H1 (cell line): ENCODE measurements at regions not wholly inside any gene's neighbourhood (a gene's known extent, or its start where the extent isn't known, plus 50 kb on each side); places are given as distances from the start of the nearest gene placed in this dataset.

Experiments
- CTCF ChIA-PET: fragments of 300-600 bp; sonication (Branson Sonifier 250); formaldehyde crosslinking; loops from one replicate; lab custom pipeline; 2021; ENCODE audit not compliant: partially characterized antibody; lab: Charles Lee
- POLR2A ChIA-PET: fragments of 300-600 bp; sonication (Branson Sonifier 250); formaldehyde crosslinking; loops from one replicate; lab custom pipeline; 2021; ENCODE audit warnings: inconsistent platforms; ENCODE audit not compliant: partially characterized antibody; lab: Charles Lee
- DNase-seq, 2 experiments: peaks; one replicate each; pipeline versions ENCODE4 v3.0.0 to v3.0.0-alpha.2; 2010 to 2022; ENCODE audit warnings: low spot score in 2 of 2, low read depth in 1 of 2, mixed read lengths in 1 of 2
- FAIRE-seq: peaks from 2 replicates; lab custom pipeline; 2011; peaks lifted over from hg19 to GRCh38; lab: Jason Lieb, UNC
- H2AFZ ChIP-seq: 2 replicates; pipeline ENCODE4 v1.8.1; 2012; ENCODE audit warnings: low read length, inconsistent platforms
- H2AK5ac ChIP-seq: 2 replicates; pipeline ENCODE4 v1.6.1; 2013; ENCODE audit warnings: low read depth, low read length
- H2BK120ac ChIP-seq: replicated peaks from 2 replicates; pipeline ENCODE3; 2013; ENCODE audit warnings: low read depth, low read length, inconsistent platforms
- H2BK12ac ChIP-seq: 2 replicates; pipeline ENCODE4 v1.6.1; 2013; ENCODE audit warnings: low read depth, low read length
- H2BK15ac ChIP-seq: 2 replicates; pipeline ENCODE4 v1.6.1; 2013; ENCODE audit warnings: low read length
- H2BK20ac ChIP-seq: 2 replicates; pipeline ENCODE4 v1.6.1; 2013; ENCODE audit warnings: low read length
- H2BK5ac ChIP-seq: 2 replicates; pipeline ENCODE4 v1.6.1; 2013; ENCODE audit warnings: low read depth, low read length
- H3K14ac ChIP-seq: 2 replicates; pipeline ENCODE4 v1.6.1; 2013; ENCODE audit warnings: inconsistent platforms; ENCODE audit not compliant: insufficient read length
- H3K18ac ChIP-seq: 2 replicates; pipeline ENCODE4 v1.6.1; 2013; ENCODE audit warnings: low read length; ENCODE audit errors: extremely low read depth
- H3K23ac ChIP-seq: 2 replicates; pipeline ENCODE4 v1.6.1; 2013; ENCODE audit warnings: inconsistent platforms; ENCODE audit not compliant: insufficient read length
- H3K23me2 ChIP-seq: 2 replicates; pipeline ENCODE4 v1.6.1; 2013; ENCODE audit warnings: low read depth, low read length
- H3K27ac ChIP-seq: 2 replicates; pipeline ENCODE4 v1.6.1; 2011; ENCODE audit warnings: low read depth, low read length, inconsistent platforms
- H3K27me3 ChIP-seq, 4 experiments: replicated peaks in 1 of 4; 1 replicate in 1 of 4; 2 replicates in 3 of 4; pipeline versions ENCODE4 v1.6.1 to v1.8.1; 2011 to 2013; ENCODE audit warnings: low read length in 3 of 4, mild to moderate bottlenecking in 3 of 4, inconsistent platforms in 2 of 4, mixed read lengths in 2 of 4, moderate library complexity in 1 of 4; ENCODE audit not compliant: control insufficient read depth in 3 of 4, insufficient read depth in 3 of 4; ENCODE audit errors: extremely low read depth in 1 of 4
- H3K36me3 ChIP-seq, 4 experiments: 2 replicates each; pipeline versions ENCODE4 v1.6.1 to v1.8.1; 2011 to 2013; ENCODE audit warnings: mild to moderate bottlenecking in 4 of 4, low read length in 3 of 4, moderate library complexity in 2 of 4, control low read depth in 1 of 4, inconsistent platforms in 1 of 4; ENCODE audit not compliant: insufficient read depth in 4 of 4, control insufficient read depth in 2 of 4
- H3K4ac ChIP-seq: replicated peaks from 2 replicates; pipeline ENCODE3; 2013; ENCODE audit warnings: low read length, low read depth, mixed read lengths, inconsistent platforms; ENCODE audit not compliant: insufficient read length
- H3K4me1 ChIP-seq, 4 experiments: replicated peaks in 1 of 4; 1 replicate in 1 of 4; 2 replicates in 3 of 4; pipeline versions ENCODE4 v1.6.1 to v1.8.1; 2011 to 2013; ENCODE audit warnings: low read length in 3 of 4, inconsistent platforms in 2 of 4, mixed read lengths in 1 of 4; ENCODE audit not compliant: insufficient read depth in 4 of 4, control insufficient read depth in 3 of 4
- H3K4me2 ChIP-seq, 2 experiments: 2 replicates each; pipeline versions ENCODE4 v1.6.1 to v1.8.1; 2011 to 2013; ENCODE audit warnings: low read depth in 2 of 2, low read length in 2 of 2, control low read depth in 1 of 2, inconsistent platforms in 1 of 2, mild to moderate bottlenecking in 1 of 2; ENCODE audit not compliant: insufficient read depth in 1 of 2
- H3K4me3 ChIP-seq, 4 experiments: fragments of 200-600, 300-600 bp in 1 of 4; sonication (generic), shearing (Covaris generic), sonication (Bioruptor Twin) in 1 of 4; 2 replicates each; pipeline versions ENCODE4 v1.5.1 to v1.8.1; 2011 to 2016; ENCODE audit warnings: low read length in 4 of 4, low read depth in 3 of 4, control low read depth in 2 of 4, inconsistent platforms in 2 of 4, mild to moderate bottlenecking in 2 of 4, mixed read lengths in 1 of 4, moderate library complexity in 1 of 4; ENCODE audit not compliant: insufficient read depth in 2 of 4; ENCODE audit errors: extremely low read depth in 1 of 4
- H3K56ac ChIP-seq: replicated peaks from 2 replicates; pipeline ENCODE3; 2013; ENCODE audit warnings: low read depth, mild to moderate bottlenecking, mixed read lengths, low read length, inconsistent platforms; ENCODE audit not compliant: insufficient read length
- H3K79me1 ChIP-seq: 2 replicates; pipeline ENCODE4 v1.6.1; 2013; ENCODE audit warnings: low read depth, low read length, control low read depth
- H3K79me2 ChIP-seq, 2 experiments: 2 replicates each; pipeline versions ENCODE4 v1.6.1 to v1.8.1; 2012 to 2013; ENCODE audit warnings: low read length in 2 of 2, mild to moderate bottlenecking in 2 of 2, inconsistent platforms in 1 of 2; ENCODE audit not compliant: insufficient read depth in 2 of 2, control insufficient read depth in 1 of 2
- H3K9ac ChIP-seq, 4 experiments: replicated peaks in 1 of 4; 1 replicate in 1 of 4; 2 replicates in 3 of 4; pipeline versions ENCODE4 v1.6.1 to v1.8.1; 2011 to 2013; ENCODE audit warnings: low read depth in 3 of 4, low read length in 3 of 4, control low read depth in 2 of 4, mild to moderate bottlenecking in 2 of 4, moderate library complexity in 2 of 4, inconsistent platforms in 1 of 4; ENCODE audit errors: extremely low read depth in 1 of 4
- H3K9me3 ChIP-seq, 2 experiments: 2 replicates each; pipeline versions ENCODE4 v1.6.1 to v1.8.1; 2012 to 2013; ENCODE audit warnings: mild to moderate bottlenecking in 2 of 2, moderate library complexity in 2 of 2, control low read depth in 1 of 2, inconsistent platforms in 1 of 2, low read depth in 1 of 2, low read length in 1 of 2, mixed read lengths in 1 of 2; ENCODE audit not compliant: insufficient read depth in 2 of 2
- H4K20me1 ChIP-seq, 2 experiments: replicated peaks in 1 of 2; 2 replicates each; pipeline versions ENCODE3 to v1.8.1; 2011 to 2013; ENCODE audit warnings: inconsistent platforms in 2 of 2, low read length in 2 of 2, mild to moderate bottlenecking in 1 of 2; ENCODE audit not compliant: insufficient read depth in 2 of 2, control insufficient read depth in 1 of 2
- H4K5ac ChIP-seq: 2 replicates; pipeline ENCODE4 v1.6.1; 2013; ENCODE audit warnings: low read length, low read depth, mixed read lengths, inconsistent platforms; ENCODE audit not compliant: insufficient read length
- H4K8ac ChIP-seq: 2 replicates; pipeline ENCODE4 v1.8.0; 2013; ENCODE audit warnings: mild to moderate bottlenecking, moderate library complexity, low read length, inconsistent platforms; ENCODE audit not compliant: insufficient read depth; ENCODE audit errors: extremely low read depth
- H4K91ac ChIP-seq: replicated peaks from 2 replicates; pipeline ENCODE3; 2013; ENCODE audit warnings: low read length, mixed read lengths, inconsistent platforms; ENCODE audit not compliant: insufficient read length
- BACH1 ChIP-seq: IDR thresholded peaks from 2 replicates; pipeline ENCODE4 v1.6.1; 2012; ENCODE audit warnings: low read length, improper control_type of control experiment
- WGBS, 2 experiments: shearing (Covaris generic) in 1 of 2; methylation state at CpG; one replicate each; pipeline versions ENCODE4 v1.1.6 to v1.1.7; 2013 to 2015; ENCODE audit warnings: low lambda C conversion rate in 2 of 2, mixed read lengths in 2 of 2, inconsistent platforms in 1 of 2, low coverage in 1 of 2, missing lambda C conversion rate in 1 of 2; ENCODE audit not compliant: insufficient replicate concordance in 2 of 2, insufficient coverage in 1 of 2, insufficient read length in 1 of 2; ENCODE audit errors: extremely low coverage in 1 of 2, missing lambda C conversion rate in 1 of 2; 5-methylcytosine and 5-hydroxymethylcytosine counted together
- TF ChIP-seq, protein P1 (sequence below): IDR thresholded peaks from 2 replicates; pipeline ENCODE4 v1.6.1; 2011; ENCODE audit warnings: low read depth, mild to moderate bottlenecking, low read length; ENCODE audit not compliant: insufficient read depth

DNA sequence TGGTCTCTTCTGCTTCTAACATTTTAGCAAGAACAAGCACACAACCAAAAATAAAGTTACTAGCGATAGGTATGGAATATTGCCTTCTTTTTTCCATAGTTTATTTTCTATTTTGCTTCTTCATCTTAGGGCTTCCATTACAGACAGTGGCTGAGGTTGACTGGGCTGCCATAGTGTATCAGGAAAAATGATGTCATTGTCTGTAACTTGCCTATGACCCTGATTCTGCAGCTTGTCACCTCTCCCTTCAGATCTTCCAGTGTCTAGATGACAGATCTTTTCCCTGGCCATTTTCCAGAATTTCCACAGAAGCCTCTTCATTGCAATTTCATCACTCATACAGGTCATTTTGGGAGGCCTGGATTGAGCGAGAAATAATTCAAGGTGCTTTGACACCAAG is 308.5 kb downstream of the EPHA4 start:
- CTCF ChIA-PET: no interaction called here

More for the DNA sequence above, 308.5 kb downstream of the EPHA4 start:
- no peak overlapping the region for H3K56ac ChIP-seq
- no peak overlapping the region for H4K91ac ChIP-seq
- no peak overlapping the region for H2BK12ac ChIP-seq
- H3K79me1 ChIP-seq: no peaks in the 10 kb centered on the region
- no peak overlapping the region for H2BK5ac ChIP-seq
- no peak overlapping the region for H3K4me3 ChIP-seq
- H2BK120ac ChIP-seq: no peak overlapping the region
- H3K4me2 ChIP-seq: no peak overlapping the region
- TF ChIP-seq BACH1: no peak
- TF ChIP-seq, protein P1, sequence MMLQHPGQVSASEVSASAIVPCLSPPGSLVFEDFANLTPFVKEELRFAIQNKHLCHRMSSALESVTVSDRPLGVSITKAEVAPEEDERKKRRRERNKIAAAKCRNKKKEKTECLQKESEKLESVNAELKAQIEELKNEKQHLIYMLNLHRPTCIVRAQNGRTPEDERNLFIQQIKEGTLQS: no peak
- TF ChIP-seq, all 59 proteins: peak for 0
- FAIRE-seq (no peak), DNase-seq (no peak)
- Histone ChIP-seq H3K36me3 (no peaks in the 10 kb centered on the region), H3K23ac (no peak overlapping the region), H3K27me3 (no peaks in the 10 kb centered on the region), H3K14ac (no peak overlapping the region), H3K23me2 (no peaks in the 10 kb centered on the region; the same call in 1 of the 2 replicates), H4K5ac (no peak overlapping the region), H4K20me1 (no peaks in the 10 kb centered on the region), H2AK5ac (no peak overlapping the region), H3K18ac (no peak overlapping the region), H3K27ac (no peak overlapping the region), H4K8ac (no peak overlapping the region), H3K4me1 (peaks cover 0 to 2% (median 0%) of the 10 kb centered on the region in 4 experiments; a peak in 2 of 7 replicates), H3K79me2 (no peaks in the 10 kb centered on the region), H3K4ac (no peak overlapping the region), H2AFZ (no peak overlapping the region), H3K9ac (no peak overlapping the region), H2BK20ac (no peak overlapping the region), H3K9me3 (no peaks in the 10 kb centered on the region), H2BK15ac (no peak overlapping the region)
- POLR2A ChIA-PET: no interaction called here
- 88% methylated on average over 2 of the region's 2 CpGs; no CpG with 5 or more reads in 1 of the 2 experiments for WGBS, 2 experiments
